T-helper 1 cell (primary cell): ENCODE measurements at regions not wholly inside any gene's neighbourhood (a gene's known extent, or its start where the extent isn't known, plus 50 kb on each side); places are given as distances from the start of the nearest gene placed in this dataset.
"Not testable (repeated sequence)": the region's sequence is repeated elsewhere in the genome, so short reads cannot be mapped to it uniquely, and the experiment has no call there.

Experiments used
- DNase-seq, 5 donors: peaks; one replicate each; pipeline ENCODE4 v3.0.0-alpha.2; 2012 to 2020

DNA sequence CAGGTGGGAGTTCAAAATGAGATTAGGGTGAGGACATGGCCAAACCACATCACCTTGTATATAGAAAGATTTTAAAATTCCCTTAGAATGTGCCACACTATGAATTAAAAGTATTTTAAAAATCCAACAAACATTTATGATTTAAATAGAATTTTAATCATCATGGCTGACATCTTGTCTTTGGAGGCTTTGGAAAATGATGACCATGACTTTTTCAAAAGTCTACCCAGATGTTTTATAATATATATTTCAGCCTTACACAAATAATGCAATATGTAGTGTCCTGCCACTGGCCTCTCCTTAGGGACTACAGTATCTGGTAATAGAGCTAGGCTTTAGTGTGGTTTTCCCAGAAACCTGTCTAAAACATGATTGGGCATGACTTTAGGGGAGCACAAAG lies 1353.4 kb upstream of the GOT2 start:
- DNase-seq, result no peak

DNA sequence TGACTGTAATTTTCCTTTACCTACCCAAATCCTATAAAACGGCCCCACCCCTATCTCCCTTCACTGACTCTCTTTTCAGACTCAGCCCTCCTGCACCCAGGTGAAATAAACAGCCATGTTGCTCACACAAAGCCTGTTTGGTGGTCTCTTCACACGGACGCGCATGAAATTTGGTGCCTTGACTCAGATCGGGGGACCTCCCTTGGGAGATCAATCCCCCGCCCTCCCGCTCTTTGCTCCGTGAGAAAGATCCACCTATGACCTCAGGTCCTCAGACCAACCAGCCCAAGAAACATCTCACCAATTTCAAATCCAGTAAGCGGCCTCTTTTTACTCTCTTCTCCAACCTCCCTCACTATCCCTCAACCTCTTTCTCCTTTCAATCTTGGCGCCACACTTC lies 1344.7 kb upstream of the GOT2 start:
- DNase-seq, result not testable (repeated sequence)

DNA sequence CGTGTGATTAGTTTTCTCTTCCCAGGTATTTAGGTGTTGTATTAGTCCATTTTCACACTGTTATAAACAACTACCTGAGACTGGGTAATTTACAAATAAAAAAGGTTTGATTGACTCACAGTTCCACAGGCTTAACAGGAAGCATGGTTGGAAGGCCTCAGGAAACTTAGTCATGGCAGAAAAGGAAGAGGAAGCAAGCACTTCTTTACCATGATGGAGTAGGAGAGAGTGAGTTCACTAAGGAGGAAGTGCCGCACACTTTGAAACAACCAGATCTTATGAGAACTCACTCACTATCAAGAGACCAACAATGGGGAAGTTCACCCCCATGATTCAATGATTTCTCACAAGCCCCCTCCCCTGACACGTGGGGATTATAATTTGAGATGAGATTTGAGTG lies 1343.7 kb upstream of the GOT2 start:
- no peak for DNase-seq

DNA sequence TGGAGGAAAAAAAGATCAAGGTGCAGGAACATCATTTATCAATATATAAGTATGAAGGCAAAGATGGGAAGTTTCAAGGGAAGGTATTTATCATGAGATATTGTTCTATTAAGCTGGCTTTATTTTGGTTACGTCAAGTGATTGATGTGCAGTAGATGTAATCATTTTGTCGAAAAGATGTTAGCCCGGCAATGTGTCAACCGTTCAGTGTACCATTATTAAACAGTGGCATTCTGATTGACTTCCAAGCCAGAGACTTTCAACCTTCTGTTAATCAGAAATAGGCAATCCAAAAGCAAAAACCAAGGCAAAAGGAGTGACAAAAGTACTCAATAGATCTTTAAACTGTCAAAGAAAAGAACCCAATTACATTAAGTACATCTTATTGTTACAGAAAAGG lies 1340.3 kb upstream of the GOT2 start:
- DNase-seq, result no peak

DNA sequence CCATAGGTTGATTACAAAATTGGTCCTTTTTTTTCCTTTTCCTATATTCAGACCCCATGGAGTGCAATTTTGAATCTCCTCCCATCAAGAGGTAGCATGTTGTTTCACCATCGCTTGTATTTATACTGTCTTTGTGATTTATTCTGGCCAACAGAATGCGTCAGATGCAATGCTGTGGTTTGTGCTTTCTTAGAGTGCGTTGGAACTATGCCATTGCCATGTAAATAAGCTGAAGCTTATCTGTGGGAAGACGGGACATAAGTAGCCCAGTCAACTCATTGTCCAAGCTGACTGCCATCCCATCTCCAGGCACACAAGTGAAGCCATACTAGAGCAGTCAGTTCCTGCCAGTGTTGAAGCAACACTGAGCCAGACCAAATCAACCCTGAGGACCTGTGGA lies 1339.3 kb upstream of the GOT2 start:
- no peak for DNase-seq

DNA sequence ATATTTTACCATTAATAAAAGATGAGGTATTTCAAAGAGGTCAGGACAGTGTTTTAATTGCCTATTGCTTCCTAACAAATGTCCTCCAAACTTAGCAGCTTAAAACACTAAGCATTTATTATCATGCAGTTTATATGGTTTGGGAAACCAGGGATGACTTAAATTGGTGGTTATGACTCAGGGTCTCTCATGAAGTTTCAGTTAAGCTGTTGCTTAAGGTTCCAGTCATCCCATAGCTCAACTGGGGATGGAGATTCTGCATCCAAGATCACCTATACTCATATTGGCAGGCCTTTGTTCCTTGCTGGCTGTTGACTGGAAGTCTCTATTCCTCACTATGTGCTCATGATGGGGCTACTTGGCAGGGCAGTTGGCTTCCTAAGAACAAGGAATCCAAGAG lies 1329.9 kb upstream of the GOT2 start:
- no peak for DNase-seq

DNA sequence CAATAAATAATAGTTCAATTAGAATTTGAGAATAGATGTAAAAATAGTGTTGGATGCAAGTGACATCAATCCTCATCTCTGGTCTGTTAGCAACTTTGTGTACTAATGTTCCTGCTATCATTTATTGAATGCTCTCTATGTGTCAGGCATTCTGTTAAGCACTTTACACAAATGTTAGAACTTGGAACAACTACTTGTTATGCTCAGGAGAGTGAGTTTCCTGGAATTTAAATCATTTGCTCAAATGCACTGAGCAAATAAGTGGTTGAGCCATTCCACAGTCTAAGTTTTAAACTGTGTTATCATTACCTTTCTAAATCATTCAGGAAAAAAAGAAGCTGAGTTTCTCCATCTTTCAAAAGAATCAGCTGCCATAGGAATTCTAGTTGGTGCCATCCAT lies 1327.3 kb upstream of the GOT2 start:
- DNase-seq, result no peak

DNA sequence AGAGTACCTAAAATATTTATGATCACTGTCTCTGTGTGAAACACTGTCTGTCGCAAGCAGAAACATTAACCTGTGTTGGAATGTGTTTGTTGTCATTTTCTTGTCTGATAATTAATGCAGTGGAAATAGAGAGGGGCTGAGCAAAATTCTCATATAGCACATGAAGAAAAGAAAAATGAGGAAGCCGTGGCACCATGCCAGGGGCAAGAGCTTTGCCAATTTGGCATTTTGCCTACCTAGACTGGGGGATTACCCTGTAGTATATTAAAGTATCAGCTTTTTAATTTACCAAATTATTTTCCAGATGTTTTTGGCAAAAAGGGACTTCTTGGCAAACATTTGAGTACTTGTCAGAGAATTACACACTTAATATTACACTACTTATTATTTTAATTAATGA lies 1326.6 kb upstream of the GOT2 start:
- no peak for DNase-seq

DNA sequence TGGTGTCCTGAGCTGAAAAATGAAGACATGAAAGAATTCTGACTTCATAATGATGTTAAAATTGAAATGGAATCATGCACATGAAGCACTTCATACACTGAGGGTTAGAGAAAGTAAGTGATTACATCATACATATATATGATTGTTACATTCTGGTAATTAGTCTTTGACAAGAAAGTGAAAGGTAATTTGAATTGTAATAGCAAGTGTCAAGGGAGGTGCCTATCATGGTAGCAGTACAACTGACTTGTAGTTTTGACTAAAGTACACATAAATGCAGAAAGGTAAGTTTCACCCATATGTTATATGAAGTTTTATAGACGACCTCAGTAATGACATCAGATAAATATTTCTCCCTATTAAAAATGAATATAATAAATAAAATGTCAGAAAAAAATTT lies 1325.0 kb upstream of the GOT2 start:
- no peak for DNase-seq

DNA sequence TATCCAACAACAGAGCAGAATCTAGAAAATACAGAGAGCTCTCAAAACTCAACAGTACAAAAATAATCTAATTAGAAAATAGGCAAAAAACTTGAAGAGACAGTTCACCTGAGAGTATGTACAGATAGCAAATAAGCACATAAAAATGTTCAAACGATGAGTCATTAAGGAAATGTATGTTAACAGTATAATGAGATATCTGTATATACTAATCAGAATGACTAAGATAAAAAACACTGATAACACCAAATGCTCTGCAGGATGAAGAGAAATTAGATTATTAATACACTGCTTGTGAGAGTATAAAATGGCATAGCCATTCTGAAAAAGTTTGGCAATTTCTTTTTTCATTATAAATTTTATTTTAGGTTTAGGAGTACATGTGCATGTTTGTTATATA lies 1307.6 kb upstream of the GOT2 start:
- no peak for DNase-seq

DNA sequence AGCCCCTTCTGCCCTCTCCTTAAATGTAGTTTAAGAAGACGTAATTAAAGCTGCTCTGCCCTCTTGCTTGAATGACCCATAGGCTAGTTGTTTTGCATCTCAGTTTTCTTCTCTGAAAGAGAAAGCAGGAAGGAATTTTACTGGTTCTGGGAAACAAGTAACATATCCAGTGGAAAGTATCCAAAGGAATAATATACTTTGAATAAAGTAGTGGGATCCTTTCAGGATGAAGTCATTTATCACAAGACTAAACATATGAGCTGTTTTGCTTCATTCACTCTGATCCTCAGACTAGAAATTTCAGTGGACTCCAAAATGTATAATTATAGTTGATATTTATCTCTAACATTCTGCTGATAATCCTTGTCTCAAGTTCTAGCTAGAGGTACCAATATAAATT lies 1297.6 kb upstream of the GOT2 start:
- DNase-seq, result no peak

DNA sequence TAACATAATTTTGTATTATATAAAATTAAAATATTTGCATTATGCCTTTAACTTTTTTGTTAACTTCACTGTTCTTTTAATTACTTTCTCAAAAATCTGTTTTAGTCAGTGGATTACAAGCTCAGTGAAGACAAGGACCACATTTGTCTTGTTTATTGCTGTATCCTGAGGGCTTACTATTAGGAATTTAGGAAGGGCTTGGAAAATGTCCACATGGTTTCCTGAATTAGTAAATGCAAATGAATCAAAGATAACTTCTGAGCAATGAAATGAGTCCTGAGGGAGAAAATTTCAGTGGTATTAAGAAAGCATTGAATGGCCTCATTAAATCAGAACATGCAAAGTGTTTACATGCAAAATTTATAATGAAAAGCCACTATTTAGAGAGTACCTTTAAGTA lies 1293.2 kb upstream of the GOT2 start:
- no peak for DNase-seq

DNA sequence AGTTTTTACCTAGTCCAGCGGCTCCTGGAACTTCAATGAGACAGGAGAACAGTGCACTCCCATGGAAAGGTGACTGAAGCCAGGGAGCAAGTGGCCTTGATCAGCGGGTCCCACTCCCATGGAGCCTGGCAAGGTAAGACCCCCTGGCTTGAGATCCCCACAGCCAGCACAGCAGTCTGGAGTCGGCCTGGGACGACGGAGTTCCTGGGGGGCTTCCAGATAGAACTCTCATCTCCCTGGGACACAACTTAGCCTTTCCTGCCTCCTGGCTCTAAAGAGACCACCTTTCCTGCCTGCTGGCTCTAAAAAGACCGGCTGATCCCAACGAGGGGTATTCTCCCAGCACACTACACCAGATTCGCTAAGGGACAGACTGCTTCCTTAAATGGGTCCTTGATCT lies 1279.0 kb upstream of the GOT2 start:
- DNase-seq, result no peak

DNA sequence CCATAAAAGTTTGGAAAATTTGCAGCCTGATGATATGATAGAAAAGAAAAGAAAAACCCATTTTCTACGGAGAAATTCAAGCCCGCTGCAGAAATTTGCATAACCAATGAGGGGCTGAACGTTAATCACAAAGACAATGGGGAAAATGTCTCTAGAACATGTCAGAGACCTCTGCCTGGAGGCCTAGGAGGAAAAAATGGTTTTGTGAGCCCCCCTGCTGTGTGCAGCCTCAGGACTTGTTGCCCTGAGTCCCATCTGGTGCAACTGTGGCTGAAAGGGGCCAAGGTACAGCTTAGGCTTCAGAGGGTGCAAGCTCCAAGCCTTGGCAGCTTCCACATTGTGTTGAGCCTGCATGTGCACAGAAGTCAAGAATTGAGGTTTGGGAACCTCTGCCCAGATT lies 1267.4 kb upstream of the GOT2 start:
- no peak for DNase-seq

DNA sequence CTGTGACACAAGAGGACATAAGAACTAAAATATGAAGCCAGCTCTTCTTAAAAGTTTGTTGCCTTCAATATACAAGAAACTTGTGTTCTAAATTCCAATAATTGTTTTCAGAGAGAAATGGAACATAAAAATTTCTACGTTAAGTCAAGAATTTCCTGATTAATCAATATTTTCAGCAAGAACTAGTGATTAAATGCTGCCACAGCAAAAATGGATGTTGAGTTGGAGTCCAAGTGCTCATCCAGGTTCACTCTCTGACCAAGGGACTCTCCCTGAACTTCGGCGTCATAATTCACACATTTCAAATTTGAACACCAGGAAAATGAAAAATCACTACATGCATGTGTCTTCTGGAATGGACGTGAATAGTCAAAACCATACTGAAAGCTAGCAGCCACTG lies 1263.6 kb upstream of the GOT2 start:
- DNase-seq, result no peak

DNA sequence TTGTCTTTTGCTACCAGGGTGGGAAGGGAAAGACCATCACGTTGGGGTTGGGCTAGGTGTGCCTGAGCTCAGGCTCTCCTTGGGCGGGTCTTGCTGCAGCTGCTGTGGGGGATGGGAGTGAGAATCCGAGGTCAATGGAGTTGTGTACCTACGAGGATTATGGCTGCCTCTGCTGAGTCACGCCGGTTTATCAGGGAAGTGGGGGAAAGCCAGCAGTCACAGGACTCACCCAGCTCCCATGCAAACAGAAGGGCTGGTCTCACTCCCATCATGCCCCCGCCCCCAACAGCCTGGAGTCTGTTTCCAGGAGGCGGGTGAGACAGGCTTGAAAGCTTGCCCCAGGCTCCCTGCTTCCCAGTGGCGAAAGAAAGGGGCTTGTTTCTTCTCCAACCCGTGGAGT lies 1259.0 kb upstream of the GOT2 start:
- DNase-seq, result no peak

DNA sequence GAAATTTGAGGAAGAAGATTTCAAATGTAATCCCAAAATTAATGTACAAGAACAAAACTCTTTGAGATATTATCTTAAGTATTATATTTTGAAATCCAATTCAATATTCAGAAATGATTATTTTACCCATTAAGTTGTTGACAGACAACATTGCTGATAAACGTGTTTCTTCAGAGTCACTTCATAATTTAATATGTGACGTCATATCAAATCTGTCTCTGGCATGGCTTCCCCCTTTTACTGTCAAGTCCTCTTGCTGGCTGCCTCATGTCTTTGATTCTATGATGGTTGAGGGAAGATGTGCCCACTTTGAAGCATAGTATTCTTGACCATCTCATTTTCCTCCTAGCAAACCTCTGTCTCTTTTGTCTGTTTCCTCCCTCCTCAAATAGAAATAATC lies 1257.1 kb upstream of the GOT2 start:
- no peak for DNase-seq

DNA sequence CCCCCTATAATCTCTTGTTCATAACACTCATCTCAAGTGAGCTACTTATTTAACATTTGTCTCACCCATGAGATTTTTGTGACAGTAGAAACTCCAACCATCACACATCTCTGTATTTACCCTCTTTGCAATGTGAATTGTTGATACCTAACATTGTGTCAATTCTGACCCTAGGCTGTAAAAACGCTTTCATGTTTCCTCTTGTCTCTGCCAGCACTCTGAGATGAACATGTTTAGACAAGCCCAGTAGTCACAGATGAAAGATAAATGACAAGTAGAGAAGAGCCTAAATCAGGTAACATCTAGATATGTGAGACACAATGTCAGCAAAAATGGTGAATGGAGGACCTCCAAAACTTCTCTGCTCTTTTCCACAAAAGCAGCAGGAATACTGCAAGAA lies 1254.5 kb upstream of the GOT2 start:
- DNase-seq, result no peak

DNA sequence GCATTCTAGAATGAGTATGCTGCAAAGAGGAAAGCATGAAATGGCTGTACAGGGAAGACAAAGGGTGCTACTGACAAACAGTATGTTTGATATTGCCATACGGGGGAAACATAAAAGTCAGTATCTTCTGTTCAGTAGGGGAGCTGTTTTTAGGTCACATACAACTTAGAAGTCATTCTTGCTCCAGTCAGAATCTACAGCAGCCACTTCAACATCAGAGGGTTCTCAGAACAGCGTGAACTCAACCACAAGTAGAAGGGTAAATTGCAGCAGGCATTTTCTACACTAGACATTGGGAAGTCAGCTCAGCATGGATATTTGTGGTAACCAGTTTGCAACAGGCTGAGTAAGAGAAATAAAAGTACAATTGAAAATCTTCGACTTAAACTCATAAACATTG lies 1241.8 kb upstream of the GOT2 start:
- no peak for DNase-seq

DNA sequence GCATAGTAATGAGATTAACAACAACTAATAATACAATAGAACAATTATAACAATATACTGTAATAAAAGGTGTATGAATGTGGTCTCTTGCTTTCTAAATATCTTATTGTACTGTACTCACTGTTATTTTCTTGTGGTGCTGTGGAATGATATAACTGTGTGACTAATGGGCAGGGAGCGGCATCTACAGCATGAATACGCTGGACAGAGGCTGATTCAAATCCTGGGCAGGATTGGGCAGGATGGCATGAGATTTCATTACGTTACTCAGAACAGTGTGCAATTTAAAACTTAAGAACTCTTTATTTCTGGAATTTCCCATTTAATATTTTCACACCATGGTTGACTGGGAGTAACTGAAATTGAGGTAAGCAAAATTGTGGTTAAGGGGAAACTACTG lies 1239.8 kb upstream of the GOT2 start:
- DNase-seq, result no peak

DNA sequence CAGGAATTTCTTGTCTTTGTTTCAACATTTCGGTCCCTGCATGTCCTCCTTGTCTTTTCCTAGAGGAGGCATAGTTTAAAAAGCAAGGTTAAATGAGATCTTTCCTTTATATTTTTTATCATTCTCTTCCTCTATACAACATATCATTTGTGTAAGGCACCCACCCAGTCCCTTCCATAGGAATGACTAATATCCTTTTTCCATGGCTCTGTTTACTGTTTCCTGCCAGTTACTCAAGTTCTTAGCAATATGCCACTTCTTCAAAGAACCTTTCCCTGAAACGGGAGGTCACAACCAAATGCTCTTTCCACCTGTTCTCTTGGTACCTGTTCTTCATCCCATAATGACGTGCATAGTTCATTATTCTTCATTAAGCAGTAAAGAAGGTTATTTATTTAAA lies 1237.1 kb upstream of the GOT2 start:
- DNase-seq, result no peak

DNA sequence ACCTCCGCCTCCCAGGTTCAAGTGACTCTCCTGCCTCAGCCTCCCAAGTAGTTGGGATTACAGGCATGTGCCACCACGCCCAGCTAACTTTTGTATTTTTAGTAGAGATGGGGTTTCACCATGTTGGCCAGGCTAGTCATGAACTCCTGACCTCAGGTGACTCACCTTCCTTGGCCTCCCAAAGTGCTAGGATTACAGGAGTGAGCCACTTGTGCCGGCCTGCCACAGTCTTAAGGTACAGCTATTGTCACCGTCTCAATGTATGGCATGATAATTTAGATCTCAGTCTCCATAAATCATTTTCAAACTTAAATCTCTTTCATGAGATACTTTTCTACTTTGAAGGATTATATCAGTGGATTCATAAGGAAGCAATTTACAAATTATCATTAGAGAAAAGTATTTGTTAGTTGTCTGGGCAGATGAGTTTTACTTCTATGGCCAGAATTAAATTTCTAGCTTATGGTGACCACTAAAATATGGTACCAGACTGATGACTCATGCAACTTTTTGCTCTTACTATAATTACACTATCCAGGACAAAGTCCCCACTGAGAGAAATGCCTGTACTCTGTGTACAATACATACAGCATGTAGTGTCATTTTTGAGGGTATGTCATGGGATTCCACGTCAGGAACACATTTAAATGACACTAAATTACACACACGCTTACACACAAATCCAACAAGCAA lies 1230.3 kb upstream of the GOT2 start:
- DNase-seq, result no peak

DNA sequence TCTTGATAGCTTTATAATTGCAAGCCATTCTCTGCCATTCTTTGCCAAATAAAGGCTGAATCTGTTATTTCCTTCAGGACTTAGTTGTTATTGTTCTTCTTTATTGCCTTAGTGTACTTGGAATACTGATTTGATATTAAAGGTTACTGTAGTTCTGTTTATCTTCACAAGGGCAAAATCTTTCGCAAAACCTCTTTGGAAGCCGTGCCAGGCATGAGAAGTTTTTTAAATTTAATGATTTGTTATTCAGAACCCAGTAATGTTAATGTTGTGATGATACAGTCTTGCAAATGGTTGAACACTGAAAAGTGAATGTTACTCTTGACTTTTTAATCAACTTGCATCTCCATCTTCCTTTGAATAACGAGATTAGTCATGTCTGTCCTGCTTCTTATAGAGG lies 1225.2 kb upstream of the GOT2 start:
- no peak for DNase-seq

DNA sequence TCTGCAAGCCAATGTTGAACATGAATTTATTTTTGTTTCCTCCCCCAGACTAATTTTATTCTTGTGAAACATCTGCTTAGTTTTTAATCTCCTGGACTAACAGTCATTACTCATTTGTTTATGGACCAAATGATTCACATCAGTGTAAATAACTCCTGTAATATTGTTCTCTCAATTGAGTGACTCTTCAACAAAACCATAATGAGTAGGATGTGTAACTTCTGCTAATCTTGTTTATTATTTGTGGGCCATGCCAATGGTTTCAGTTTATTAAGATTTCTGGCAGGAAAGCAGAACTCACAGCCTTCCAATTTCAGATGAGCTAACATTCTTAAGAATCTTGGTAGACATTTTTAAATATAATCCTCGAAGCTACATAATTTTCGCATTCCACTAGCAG lies 1216.3 kb upstream of the GOT2 start:
- DNase-seq, result no peak

DNA sequence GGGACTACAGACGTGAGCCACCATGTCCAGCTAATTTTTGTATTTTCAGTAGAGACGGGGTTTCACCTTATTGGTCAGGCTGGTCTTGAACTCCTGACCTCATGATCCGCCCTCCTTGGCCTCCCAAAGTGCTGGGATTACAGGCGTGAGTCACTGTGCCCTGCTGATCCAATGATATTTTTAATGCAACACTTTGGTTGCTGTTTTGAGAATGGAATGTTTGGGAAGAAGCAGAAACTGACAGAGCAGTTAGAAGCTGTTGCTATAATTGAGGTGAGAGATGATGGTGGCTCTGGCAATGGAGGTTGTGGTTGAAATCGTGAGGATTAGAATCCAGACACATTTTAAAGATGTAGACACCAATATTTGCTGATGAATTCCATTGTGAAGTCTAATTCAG lies 1209.9 kb upstream of the GOT2 start:
- DNase-seq, result not testable (repeated sequence)

DNA sequence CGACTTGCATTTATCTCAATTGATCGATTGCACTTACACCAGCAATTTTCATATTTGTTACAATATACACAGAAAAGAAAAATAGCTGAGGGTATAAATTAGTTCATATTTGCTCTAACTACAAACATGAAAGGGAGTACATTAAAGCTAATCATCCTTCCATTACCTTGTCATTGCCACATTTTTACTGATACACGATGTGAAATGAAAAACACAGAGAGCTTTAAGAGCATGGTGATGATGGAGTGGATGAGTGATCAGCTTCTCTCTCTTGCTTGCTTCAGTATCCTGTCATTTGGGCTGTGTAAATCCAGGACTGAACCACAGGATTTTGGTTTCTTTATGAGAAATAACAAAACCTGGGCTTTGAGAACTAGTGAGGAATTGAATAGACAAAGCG lies 1207.5 kb upstream of the GOT2 start:
- no peak for DNase-seq
